ENCODE measurements at regions not wholly inside any gene's neighbourhood (a gene's known extent, or its start where the extent isn't known, plus 50 kb on each side); places are given as distances from the start of the nearest gene placed in this dataset.

- TF ChIP-seq, protein P1, sequence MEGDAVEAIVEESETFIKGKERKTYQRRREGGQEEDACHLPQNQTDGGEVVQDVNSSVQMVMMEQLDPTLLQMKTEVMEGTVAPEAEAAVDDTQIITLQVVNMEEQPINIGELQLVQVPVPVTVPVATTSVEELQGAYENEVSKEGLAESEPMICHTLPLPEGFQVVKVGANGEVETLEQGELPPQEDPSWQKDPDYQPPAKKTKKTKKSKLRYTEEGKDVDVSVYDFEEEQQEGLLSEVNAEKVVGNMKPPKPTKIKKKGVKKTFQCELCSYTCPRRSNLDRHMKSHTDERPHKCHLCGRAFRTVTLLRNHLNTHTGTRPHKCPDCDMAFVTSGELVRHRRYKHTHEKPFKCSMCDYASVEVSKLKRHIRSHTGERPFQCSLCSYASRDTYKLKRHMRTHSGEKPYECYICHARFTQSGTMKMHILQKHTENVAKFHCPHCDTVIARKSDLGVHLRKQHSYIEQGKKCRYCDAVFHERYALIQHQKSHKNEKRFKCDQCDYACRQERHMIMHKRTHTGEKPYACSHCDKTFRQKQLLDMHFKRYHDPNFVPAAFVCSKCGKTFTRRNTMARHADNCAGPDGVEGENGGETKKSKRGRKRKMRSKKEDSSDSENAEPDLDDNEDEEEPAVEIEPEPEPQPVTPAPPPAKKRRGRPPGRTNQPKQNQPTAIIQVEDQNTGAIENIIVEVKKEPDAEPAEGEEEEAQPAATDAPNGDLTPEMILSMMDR (IDR thresholded peaks at IDR 0.05; ENCODE audit: low read depth, low read length) = no peak
- TF ChIP-seq MAX (IDR thresholded peaks at IDR 0.05; ENCODE audit: low read depth, low read length) (no peak), MYC (IDR thresholded peaks at IDR 0.05; ENCODE audit: low read depth, low read length) (no peak)
Observed at GRCh38 chr7:81256991-81257390, 338.1 kb upstream of the SEMA3C start.
